Ascending aorta (tissue), 2 donors: ENCODE measurements at regions not wholly inside any gene's neighbourhood (a gene's known extent, or its start where the extent isn't known, plus 50 kb on each side); places are given as distances from the start of the nearest gene placed in this dataset.
"Not testable (repeated sequence)": the region's sequence is repeated elsewhere in the genome, so short reads cannot be mapped to it uniquely, and the experiment has no call there.

Experiments used
- DNase-seq, 2 donors: peaks; one replicate each; pipeline ENCODE4 v3.0.0-alpha.2; 2019; ENCODE audit warnings: low spot score in 2 of 2
- H3K27ac ChIP-seq, 2 donors: fragments of 200-600 bp; sonication (generic); one replicate each; pipeline ENCODE4 v1.5.1; 2016 to 2017; ENCODE audit warnings: mild to moderate bottlenecking in 1 of 2
- H3K27me3 ChIP-seq: fragments of 200-600 bp; sonication (generic); one replicate; pipeline ENCODE4 v1.5.1; 2017
- H3K36me3 ChIP-seq, 2 donors: fragments of 200-600 bp; sonication (generic); one replicate each; pipeline ENCODE4 v1.5.1; 2016
- H3K4me1 ChIP-seq, 2 donors: fragments of 200-600 bp; sonication (generic); one replicate each; pipeline ENCODE4 v1.5.1; 2016 to 2017; ENCODE audit warnings: mild to moderate bottlenecking in 1 of 2
- H3K4me3 ChIP-seq, 2 donors: fragments of 200-600 bp; sonication (generic); one replicate each; pipeline ENCODE4 v1.5.1; 2016 to 2017; ENCODE audit warnings: mild to moderate bottlenecking in 1 of 2
- H3K9me3 ChIP-seq, 2 donors: fragments of 200-600 bp; sonication (generic); one replicate each; pipeline ENCODE4 v1.5.1; 2016
- CTCF ChIP-seq, 3 experiments: fragments of 200-600 bp in 2 of 3; fragments of 450-650 bp in 1 of 3; sonication (generic) in 2 of 3; IDR thresholded peaks; one replicate each; pipeline ENCODE4 v1.5.1; 2016 to 2019; ENCODE audit warnings: antibody characterized with exemption in 3 of 3, mild to moderate bottlenecking in 1 of 3, moderate library complexity in 1 of 3
- intact Hi-C: fragments of 100-400 bp; cut with DNase I; formaldehyde crosslinking; loops from one replicate; pipeline ENCODE4 v1.15.1; 2023

GRCh38 chr7:84912537-84912936 is 274.3 kb downstream of the SEMA3D start:
- Histone ChIP-seq H3K36me3 (no peaks in the 10 kb centered on the region), H3K4me1 (peaks cover 0 to 2% of the 10 kb centered on the region in 2 donors), H3K9me3 (no peaks in the 10 kb centered on the region), H3K27me3 (no peaks in the 10 kb centered on the region), H3K27ac (no peak overlapping the region), H3K4me3 (no peak overlapping the region)
- intact Hi-C loops, result no loop called here
- no peak for TF ChIP-seq CTCF (IDR thresholded peaks at IDR 0.05)
- no peak for DNase-seq

- Histone ChIP-seq H3K27ac (no peak overlapping the region), H3K4me3 (no peak overlapping the region), H3K27me3 (no peaks in the 10 kb centered on the region), H3K4me1 (peaks cover 0 to 2% of the 10 kb centered on the region in 2 donors), H3K36me3 (no peaks in the 10 kb centered on the region), H3K9me3 (no peaks in the 10 kb centered on the region)
- no peak for TF ChIP-seq CTCF (IDR thresholded peaks at IDR 0.05)
- no peak for DNase-seq
- intact Hi-C loops, result no loop called here
Measured at GRCh38 chr7:84912018-84912417, 274.8 kb downstream of the SEMA3D start.

- Histone ChIP-seq H3K27me3 (no peaks in the 10 kb centered on the region), H3K4me1 (peaks cover 0 to 2% of the 10 kb centered on the region in 2 donors), H3K9me3 (no peaks in the 10 kb centered on the region), H3K36me3 (no peaks in the 10 kb centered on the region), H3K27ac (no peak overlapping the region), H3K4me3 (no peak overlapping the region)
- no peak for TF ChIP-seq CTCF (IDR thresholded peaks at IDR 0.05)
- DNase-seq, result no peak
- intact Hi-C loops, result no loop called here
Measured at GRCh38 chr7:84911077-84911476, 275.8 kb downstream of the SEMA3D start.

GRCh38 chr7:84910322-84910721 is 276.5 kb downstream of the SEMA3D start:
- H3K4me1 ChIP-seq, DNase-seq, intact Hi-C loops, H3K9me3 ChIP-seq, H3K4me3 ChIP-seq, H3K36me3 ChIP-seq, H3K27me3 ChIP-seq, H3K27ac ChIP-seq: not testable (repeated sequence)

GRCh38 chr7:84908196-84908793 is 278.6 kb downstream of the SEMA3D start:
- intact Hi-C loops, result no loop called here
- H3K36me3 ChIP-seq, result no peaks in the 10 kb centered on the region
- no peak for DNase-seq
- peaks cover 0 to 2% of the 10 kb centered on the region in 2 donors for H3K4me1 ChIP-seq
- no peak overlapping the region for H3K4me3 ChIP-seq
- H3K27me3 ChIP-seq, result no peaks in the 10 kb centered on the region
- H3K27ac ChIP-seq, result no peak overlapping the region
- H3K9me3 ChIP-seq, result no peaks in the 10 kb centered on the region
- no peak for TF ChIP-seq CTCF (IDR thresholded peaks at IDR 0.05)

GRCh38 chr7:84906889-84907288 is 280.0 kb downstream of the SEMA3D start:
- Histone ChIP-seq H3K9me3 (no peaks in the 10 kb centered on the region), H3K36me3 (no peaks in the 10 kb centered on the region), H3K4me1 (peaks cover 0 to 2% of the 10 kb centered on the region in 2 donors), H3K27me3 (no peaks in the 10 kb centered on the region), H3K27ac (no peak overlapping the region), H3K4me3 (no peak overlapping the region)
- DNase-seq, result no peak
- intact Hi-C loops, result no loop called here
- TF ChIP-seq CTCF (IDR thresholded peaks at IDR 0.05), result no peak
